A673 (cell line): ENCODE measurements at regions not wholly inside any gene's neighbourhood (a gene's known extent, or its start where the extent isn't known, plus 50 kb on each side); places are given as distances from the start of the nearest gene placed in this dataset.

Source experiments
- BruUV-seq: library from RNA; stranded (reverse); fragments of 400-500 nt; replicated peaks from 2 replicates; lab custom pipeline; 2021; lab: Mats Ljungman, UMichigan
- CTCF ChIA-PET: fragments of 300-600 bp; sonication (Branson Sonifier 250); formaldehyde crosslinking; loops from one replicate; lab custom pipeline; 2022; ENCODE audit warnings: antibody characterized with exemption; lab: Charles Lee
- POLR2A ChIA-PET: fragments of 300-600 bp; sonication (Branson Sonifier 250); formaldehyde crosslinking; loops from one replicate; lab custom pipeline; 2022; ENCODE audit warnings: antibody characterized with exemption; ENCODE audit not compliant: low non-redundant PET; lab: Charles Lee
- DNase-seq: peaks from one replicate; pipeline ENCODE4 v3.0.0-alpha.2; 2015; ENCODE audit warnings: low spot score
- H3K27ac ChIP-seq: fragments of 200-600 bp; sonication (generic); 2 replicates; pipeline ENCODE4 v1.5.1; 2016; ENCODE audit warnings: mixed run types, low read depth, mild to moderate bottlenecking, mixed read lengths, antibody characterized with exemption, low read length; ENCODE audit not compliant: poor library complexity, severe bottlenecking
- H3K27me3 ChIP-seq: fragments of 200-600 bp; sonication (generic); replicated peaks from 2 replicates; pipeline ENCODE4 v1.6.1; 2017; ENCODE audit warnings: mixed run types, low read depth, mild to moderate bottlenecking, mixed read lengths, antibody characterized with exemption, low read length; ENCODE audit not compliant: insufficient read depth, poor library complexity
- H3K36me3 ChIP-seq: fragments of 200-600 bp; sonication (generic); 2 replicates; pipeline ENCODE4 v1.6.1; 2016; ENCODE audit warnings: mixed run types, mild to moderate bottlenecking, mixed read lengths, antibody characterized with exemption, low read length; ENCODE audit not compliant: insufficient read depth, poor library complexity, severe bottlenecking
- H3K4me1 ChIP-seq: fragments of 200-600 bp; sonication (generic); 2 replicates; pipeline ENCODE4 v1.6.1; 2017; ENCODE audit warnings: mixed run types, mild to moderate bottlenecking, mixed read lengths, antibody characterized with exemption, low read length; ENCODE audit not compliant: insufficient read depth, poor library complexity, severe bottlenecking
- H3K4me3 ChIP-seq: fragments of 200-600 bp; sonication (generic); 2 replicates; pipeline ENCODE4 v1.5.1; 2016; ENCODE audit warnings: low read depth, mixed run types, mild to moderate bottlenecking, mixed read lengths, low read length; ENCODE audit not compliant: poor library complexity, severe bottlenecking
- H3K9me3 ChIP-seq: fragments of 200-600 bp; sonication (generic); 2 replicates; pipeline ENCODE4 v1.6.1; 2016; ENCODE audit warnings: mixed run types, low read depth, mild to moderate bottlenecking, mixed read lengths, antibody characterized with exemption, low read length; ENCODE audit not compliant: poor library complexity, severe bottlenecking
- EZH2 ChIP-seq: fragments of 200-600 bp; sonication (generic); IDR thresholded peaks from 2 replicates; pipeline ENCODE4 v1.6.1; 2017; ENCODE audit warnings: borderline replicate concordance, low read depth, mild to moderate bottlenecking, mixed read lengths, antibody characterized with exemption, low read length; ENCODE audit not compliant: poor library complexity, severe bottlenecking
- intact Hi-C: fragments of 100-400 bp; cut with micrococcal nuclease; formaldehyde crosslinking; loops from one replicate; pipeline ENCODE4 v1.10.0; 2022; ENCODE audit not compliant: unreplicated experiment
- TF ChIP-seq, protein P1 (sequence below): fragments of 300-800, 200-600 bp; sonication (generic); conservative IDR thresholded peaks from 2 replicates; pipeline ENCODE4 v1.5.1; 2017; ENCODE audit warnings: low read depth, mild to moderate bottlenecking, antibody characterized with exemption, low read length, moderate library complexity, mixed read lengths

GRCh38 chr21:40997831-40998230, 150.9 kb upstream of the DSCAM start:
- no peak for DNase-seq
- ChIA-PET POLR2A (no interaction called here), CTCF (no interaction called here)
- intact Hi-C loops, result no loop called here
- Histone ChIP-seq H3K9me3 (peaks cover 30% of the 10 kb centered on the region), H3K36me3 (no peaks in the 10 kb centered on the region), H3K27ac (no peak overlapping the region), H3K4me1 (no peaks in the 10 kb centered on the region), H3K4me3 (no peak overlapping the region), H3K27me3 (no peaks in the 10 kb centered on the region)
- no peak for TF ChIP-seq EZH2
- TF ChIP-seq, protein P1, sequence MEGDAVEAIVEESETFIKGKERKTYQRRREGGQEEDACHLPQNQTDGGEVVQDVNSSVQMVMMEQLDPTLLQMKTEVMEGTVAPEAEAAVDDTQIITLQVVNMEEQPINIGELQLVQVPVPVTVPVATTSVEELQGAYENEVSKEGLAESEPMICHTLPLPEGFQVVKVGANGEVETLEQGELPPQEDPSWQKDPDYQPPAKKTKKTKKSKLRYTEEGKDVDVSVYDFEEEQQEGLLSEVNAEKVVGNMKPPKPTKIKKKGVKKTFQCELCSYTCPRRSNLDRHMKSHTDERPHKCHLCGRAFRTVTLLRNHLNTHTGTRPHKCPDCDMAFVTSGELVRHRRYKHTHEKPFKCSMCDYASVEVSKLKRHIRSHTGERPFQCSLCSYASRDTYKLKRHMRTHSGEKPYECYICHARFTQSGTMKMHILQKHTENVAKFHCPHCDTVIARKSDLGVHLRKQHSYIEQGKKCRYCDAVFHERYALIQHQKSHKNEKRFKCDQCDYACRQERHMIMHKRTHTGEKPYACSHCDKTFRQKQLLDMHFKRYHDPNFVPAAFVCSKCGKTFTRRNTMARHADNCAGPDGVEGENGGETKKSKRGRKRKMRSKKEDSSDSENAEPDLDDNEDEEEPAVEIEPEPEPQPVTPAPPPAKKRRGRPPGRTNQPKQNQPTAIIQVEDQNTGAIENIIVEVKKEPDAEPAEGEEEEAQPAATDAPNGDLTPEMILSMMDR, result no peak
- no TSS peak for BruUV-seq

- no peak for TF ChIP-seq EZH2
- TF ChIP-seq, protein P1, result no peak
- intact Hi-C loops, result no loop called here
- Histone ChIP-seq H3K36me3 (no peaks in the 10 kb centered on the region), H3K4me1 (no peaks in the 10 kb centered on the region), H3K27ac (no peak overlapping the region), H3K9me3 (peaks cover 36% of the 10 kb centered on the region), H3K27me3 (no peaks in the 10 kb centered on the region), H3K4me3 (no peak overlapping the region)
- DNase-seq, result no peak
- BruUV-seq, result no TSS peak
- ChIA-PET POLR2A (no interaction called here), CTCF (no interaction called here)
Observed at GRCh38 chr21:41000838-41001237, 153.9 kb upstream of the DSCAM start.

DNA sequence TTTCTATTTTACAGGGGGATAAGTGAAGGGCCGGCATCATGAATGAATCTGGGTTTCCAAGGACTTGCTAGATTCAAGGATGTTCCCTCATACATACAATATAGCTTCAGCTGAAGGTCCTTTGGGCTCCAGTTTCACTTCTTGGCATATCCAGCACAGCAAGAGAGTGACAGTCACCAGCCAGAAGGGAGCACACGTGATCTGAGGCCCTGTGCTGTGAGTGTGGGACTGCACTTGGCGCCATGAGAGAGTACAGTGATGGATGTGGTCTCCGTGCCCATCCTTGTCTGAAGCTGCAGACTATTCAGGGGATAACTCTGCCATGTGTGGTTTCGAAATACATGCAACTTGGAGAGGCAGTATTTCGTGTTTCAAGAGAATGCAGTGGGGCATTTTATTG, 159.7 kb upstream of the DSCAM start:
- TF ChIP-seq, protein P1, result no peak
- no peak for TF ChIP-seq EZH2
- CTCF ChIA-PET, result no interaction called here
- Histone ChIP-seq H3K4me3 (no peak overlapping the region), H3K36me3 (no peaks in the 10 kb centered on the region), H3K27me3 (no peaks in the 10 kb centered on the region), H3K27ac (no peak overlapping the region), H3K9me3 (peaks cover 28% of the 10 kb centered on the region), H3K4me1 (no peaks in the 10 kb centered on the region)
- BruUV-seq, result no TSS peak
- intact Hi-C loops, result no loop called here
- DNase-seq, result no peak
- POLR2A ChIA-PET, result no interaction called here
